Testis (tissue), 2 donors: ENCODE measurements at regions not wholly inside any gene's neighbourhood (a gene's known extent, or its start where the extent isn't known, plus 50 kb on each side); places are given as distances from the start of the nearest gene placed in this dataset.

Experiments
- CTCF ChIP-seq, 3 experiments: fragments of 450-650 bp in 2 of 3; fragments of 200-600 bp in 1 of 3; sonication (generic) in 1 of 3; IDR thresholded peaks; one replicate each; pipeline ENCODE4 v1.5.1; 2016 to 2019; ENCODE audit warnings: antibody characterized with exemption in 3 of 3, mild to moderate bottlenecking in 2 of 3, moderate library complexity in 1 of 3
- POLR2A ChIP-seq: fragments of 450-650 bp; IDR thresholded peaks from one replicate; pipeline ENCODE4 v1.6.1; 2017; ENCODE audit warnings: antibody characterized with exemption, mild to moderate bottlenecking, moderate library complexity

- no peak for TF ChIP-seq POLR2A
- TF ChIP-seq CTCF (IDR thresholded peaks at IDR 0.05): no peak
These were observed 286.4 kb downstream of the ARHGAP12 start for GRCh38 chr10:31642281-31642680.
